Stimulated activated naive CD8-positive, alpha-beta T cell treated with anti-CD3 and anti-CD28 coated beads, Interleukin-15, Interleukin-2, amounts not matched to agents 100 ng/mL and 50 ng/mL, for 24 hours (primary cell): ENCODE measurements at regions not wholly inside any gene's neighbourhood (a gene's known extent, or its start where the extent isn't known, plus 50 kb on each side); places are given as distances from the start of the nearest gene placed in this dataset.

ENCODE experiments used
- H3K27ac Mint-ChIP-seq: one replicate; pipeline ENCODE4 v1.8.0; 2021; ENCODE audit warnings: mild to moderate bottlenecking, mixed read lengths
- H3K27me3 Mint-ChIP-seq: one replicate; pipeline ENCODE4 v1.8.0; 2021; ENCODE audit warnings: mixed read lengths
- H3K36me3 Mint-ChIP-seq: one replicate; pipeline ENCODE4 v1.8.0; 2021; ENCODE audit warnings: low read depth, mixed read lengths
- H3K4me1 Mint-ChIP-seq: one replicate; pipeline ENCODE4 v1.8.0; 2021; ENCODE audit warnings: low read depth, mixed read lengths
- H3K4me3 Mint-ChIP-seq: one replicate; pipeline ENCODE4 v1.8.0; 2021; ENCODE audit warnings: mild to moderate bottlenecking, mixed read lengths
- H3K9me3 Mint-ChIP-seq: one replicate; pipeline ENCODE4 v1.8.0; 2021; ENCODE audit warnings: mixed read lengths

DNA sequence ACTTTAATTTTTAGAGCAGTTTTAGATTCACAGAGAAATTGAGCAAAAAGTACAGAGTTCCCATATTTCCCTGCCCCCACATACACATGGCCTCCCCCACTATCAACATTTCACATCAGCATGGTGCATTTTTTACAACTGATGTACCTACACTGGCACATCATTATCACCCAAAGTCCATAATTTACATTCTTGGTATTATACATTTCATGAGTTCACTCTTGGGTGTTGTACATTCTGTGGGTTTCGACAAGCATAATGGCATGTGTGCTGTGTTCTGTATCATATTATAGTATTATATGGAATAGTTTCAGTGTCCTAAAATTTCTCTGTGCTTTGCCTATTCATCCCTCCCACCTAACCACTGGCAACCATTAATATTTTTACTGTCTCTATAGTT lies 419.8 kb upstream of the THBS1 start:
- H3K4me1 Mint-ChIP-seq, result no peaks in the 10 kb centered on the region
- no peaks in the 10 kb centered on the region for H3K36me3 Mint-ChIP-seq
- H3K9me3 Mint-ChIP-seq, result peaks cover 11% of the 10 kb centered on the region
- peaks cover 56% of the 10 kb centered on the region for H3K27me3 Mint-ChIP-seq
- no peak overlapping the region for H3K27ac Mint-ChIP-seq
- no peak overlapping the region for H3K4me3 Mint-ChIP-seq

GRCh38 chr15:39165020-39165706 lies 415.7 kb upstream of the THBS1 start:
- peaks cover 72% of the 10 kb centered on the region for H3K27me3 Mint-ChIP-seq
- H3K27ac Mint-ChIP-seq, result no peak overlapping the region
- no peaks in the 10 kb centered on the region for H3K4me1 Mint-ChIP-seq
- H3K36me3 Mint-ChIP-seq, result no peaks in the 10 kb centered on the region
- no peak overlapping the region for H3K4me3 Mint-ChIP-seq
- peaks cover 11% of the 10 kb centered on the region for H3K9me3 Mint-ChIP-seq

DNA sequence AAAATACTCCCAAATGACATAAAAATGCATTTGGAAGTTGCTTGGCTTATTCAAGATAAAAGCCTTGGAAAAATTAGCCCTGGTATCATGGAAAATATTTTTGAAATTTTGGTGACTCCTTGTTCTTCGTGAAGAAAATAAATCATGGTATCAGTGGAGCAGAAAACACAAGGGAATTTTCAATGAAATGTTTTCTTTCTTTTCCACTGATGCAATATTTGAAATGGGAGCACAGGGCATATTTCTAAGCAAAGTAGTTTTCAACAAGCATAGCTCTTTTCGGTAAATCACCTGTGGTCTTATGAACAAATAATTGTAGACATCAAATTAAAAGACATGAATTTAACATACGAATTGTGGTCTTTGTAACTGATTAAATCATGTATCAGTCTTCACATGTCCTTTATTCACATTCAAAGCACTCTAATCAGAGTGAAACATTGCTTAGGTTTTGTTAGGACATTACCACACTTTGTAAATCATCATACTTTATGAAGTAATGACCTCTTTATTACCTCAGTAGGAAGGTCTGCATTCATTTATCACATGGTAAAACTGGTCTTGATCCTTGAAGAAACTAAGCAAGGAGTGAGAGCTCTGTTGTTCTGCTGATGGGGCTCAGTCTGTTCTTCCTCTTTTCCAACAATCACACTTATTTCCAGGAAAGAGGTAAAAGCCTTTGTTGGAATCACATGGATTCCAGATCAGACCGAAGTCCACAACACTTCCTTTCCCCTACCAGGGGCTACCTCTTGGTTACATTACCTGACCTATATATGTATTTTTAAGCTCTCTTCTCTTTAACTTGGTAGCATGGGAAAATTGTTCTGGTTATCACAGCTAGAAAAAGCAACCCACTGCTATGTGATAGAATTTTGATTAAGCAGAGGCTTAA lies 413.5 kb upstream of the THBS1 start:
- H3K36me3 Mint-ChIP-seq, result no peaks in the 10 kb centered on the region
- no peak overlapping the region for H3K4me3 Mint-ChIP-seq
- peaks cover 62% of the 10 kb centered on the region for H3K27me3 Mint-ChIP-seq
- H3K4me1 Mint-ChIP-seq, result no peaks in the 10 kb centered on the region
- H3K9me3 Mint-ChIP-seq, result peaks cover 5% of the 10 kb centered on the region
- no peak overlapping the region for H3K27ac Mint-ChIP-seq

DNA sequence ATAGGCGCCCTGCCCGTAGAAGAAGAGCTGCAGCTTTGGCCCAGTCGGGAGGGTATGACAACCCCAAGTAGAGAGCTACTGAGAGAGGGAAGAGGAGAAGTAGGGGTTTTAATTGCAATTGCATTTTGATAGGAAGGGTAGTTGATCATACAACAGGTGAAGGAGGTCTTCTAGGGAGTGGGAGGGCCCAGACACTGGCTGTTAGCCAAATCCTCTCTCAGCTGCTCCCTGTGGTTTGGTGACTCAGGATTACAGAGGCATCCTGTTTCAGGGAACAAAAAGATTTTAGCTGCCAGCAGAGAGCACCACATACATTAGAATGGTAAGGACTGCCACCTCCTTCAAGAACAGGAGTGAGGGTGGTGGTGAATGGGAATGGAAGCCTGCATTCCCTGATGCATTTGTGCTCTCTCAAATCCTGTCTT lies 408.9 kb upstream of the THBS1 start:
- Mint-ChIP-seq H3K4me1 (no peaks in the 10 kb centered on the region), H3K36me3 (no peaks in the 10 kb centered on the region), H3K9me3 (no peaks in the 10 kb centered on the region), H3K27me3 (peaks cover 39% of the 10 kb centered on the region), H3K27ac (no peak overlapping the region), H3K4me3 (no peak overlapping the region)

GRCh38 chr15:39172380-39173281 lies 408.2 kb upstream of the THBS1 start:
- Mint-ChIP-seq H3K4me1 (no peaks in the 10 kb centered on the region), H3K36me3 (no peaks in the 10 kb centered on the region)

DNA sequence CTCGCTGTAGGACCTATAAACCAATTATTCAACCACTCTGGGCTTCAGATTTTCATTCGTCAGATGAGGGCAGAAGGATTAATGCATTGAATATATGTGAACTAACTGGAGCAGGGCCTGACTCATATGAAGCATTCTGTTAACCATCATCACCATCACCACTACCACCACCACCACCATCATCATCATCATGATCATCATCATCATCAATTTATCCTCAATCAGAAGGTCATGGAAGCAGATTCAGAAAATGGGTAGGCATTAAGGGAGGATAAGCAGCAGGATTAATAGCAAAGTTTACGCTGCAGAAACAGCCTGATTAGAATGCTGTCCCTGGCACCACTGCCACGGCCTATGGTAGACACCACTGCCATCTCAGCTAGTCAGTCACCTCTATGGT lies 407.5 kb upstream of the THBS1 start:
- H3K36me3 Mint-ChIP-seq, result no peaks in the 10 kb centered on the region
- no peak overlapping the region for H3K27ac Mint-ChIP-seq
- H3K4me3 Mint-ChIP-seq, result no peak overlapping the region
- peaks cover 28% of the 10 kb centered on the region for H3K27me3 Mint-ChIP-seq
- H3K4me1 Mint-ChIP-seq, result no peaks in the 10 kb centered on the region
- no peaks in the 10 kb centered on the region for H3K9me3 Mint-ChIP-seq

More at GRCh38 chr15:39172380-39173281, 408.2 kb upstream of the THBS1 start:
- Mint-ChIP-seq H3K9me3 (no peaks in the 10 kb centered on the region), H3K27me3 (peaks cover 32% of the 10 kb centered on the region), H3K27ac (no peak overlapping the region), H3K4me3 (no peak overlapping the region)

DNA sequence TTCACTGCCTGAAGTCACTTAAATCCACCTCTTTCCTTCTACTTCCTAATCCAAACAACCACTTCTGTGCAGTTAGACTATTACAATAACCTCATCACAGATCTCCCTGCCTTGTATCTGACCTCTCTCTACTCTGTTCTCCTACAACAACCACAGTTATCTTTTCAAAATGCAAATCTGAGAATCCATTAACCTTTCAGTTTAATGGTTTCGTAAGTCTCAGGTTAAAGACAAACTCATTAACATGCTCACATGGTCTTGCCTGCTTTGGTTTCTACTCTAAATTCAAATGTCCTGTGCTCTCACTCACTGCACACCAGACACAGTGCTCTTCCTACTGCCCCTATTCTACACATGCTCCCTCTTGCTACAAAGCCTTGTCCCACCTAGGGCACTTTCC lies 406.5 kb upstream of the THBS1 start:
- no peak overlapping the region for H3K27ac Mint-ChIP-seq
- no peaks in the 10 kb centered on the region for H3K9me3 Mint-ChIP-seq
- peaks cover 26% of the 10 kb centered on the region for H3K27me3 Mint-ChIP-seq
- H3K36me3 Mint-ChIP-seq, result no peaks in the 10 kb centered on the region
- H3K4me1 Mint-ChIP-seq, result no peaks in the 10 kb centered on the region
- no peak overlapping the region for H3K4me3 Mint-ChIP-seq

- no peak overlapping the region for H3K4me3 Mint-ChIP-seq
- H3K36me3 Mint-ChIP-seq, result no peaks in the 10 kb centered on the region
- H3K9me3 Mint-ChIP-seq, result no peaks in the 10 kb centered on the region
- H3K27ac Mint-ChIP-seq, result no peak overlapping the region
- H3K27me3 Mint-ChIP-seq, result peaks cover 24% of the 10 kb centered on the region
- no peaks in the 10 kb centered on the region for H3K4me1 Mint-ChIP-seq
Measured at GRCh38 chr15:39176030-39176429, 404.8 kb upstream of the THBS1 start.

DNA sequence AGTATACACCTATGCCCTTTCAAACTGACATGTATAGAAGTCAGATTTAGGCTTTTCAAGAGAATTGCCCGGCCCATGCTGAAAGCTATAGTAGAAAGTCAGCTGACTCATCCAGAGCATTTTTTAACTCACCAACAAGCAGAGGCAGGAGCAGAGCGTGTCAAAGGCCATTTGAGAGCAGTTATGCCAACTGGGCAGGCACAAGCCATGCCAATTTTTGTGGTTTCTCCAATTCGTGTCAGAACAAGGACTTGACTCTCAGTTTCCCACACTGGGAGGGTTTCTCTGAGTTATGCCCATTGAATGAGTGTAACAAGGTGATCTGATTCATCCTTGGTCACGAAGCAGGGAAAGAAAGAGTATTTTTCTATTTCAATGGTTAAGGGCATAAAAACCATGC lies 403.3 kb upstream of the THBS1 start:
- Mint-ChIP-seq H3K9me3 (no peaks in the 10 kb centered on the region), H3K27ac (no peak overlapping the region), H3K27me3 (peaks cover 32% of the 10 kb centered on the region), H3K36me3 (no peaks in the 10 kb centered on the region), H3K4me1 (no peaks in the 10 kb centered on the region), H3K4me3 (no peak overlapping the region)

GRCh38 chr15:39180030-39180429 lies 400.8 kb upstream of the THBS1 start:
- no peak overlapping the region for H3K4me3 Mint-ChIP-seq
- H3K36me3 Mint-ChIP-seq, result no peaks in the 10 kb centered on the region
- peaks cover 21% of the 10 kb centered on the region for H3K27me3 Mint-ChIP-seq
- H3K4me1 Mint-ChIP-seq, result no peaks in the 10 kb centered on the region
- H3K27ac Mint-ChIP-seq, result no peak overlapping the region
- H3K9me3 Mint-ChIP-seq, result no peaks in the 10 kb centered on the region

- Mint-ChIP-seq H3K36me3 (no peaks in the 10 kb centered on the region), H3K27ac (no peak overlapping the region), H3K4me1 (no peaks in the 10 kb centered on the region), H3K27me3 (peaks cover 19% of the 10 kb centered on the region), H3K4me3 (no peak overlapping the region), H3K9me3 (no peaks in the 10 kb centered on the region)
Measured at GRCh38 chr15:39180483-39180933, 400.4 kb upstream of the THBS1 start.

DNA sequence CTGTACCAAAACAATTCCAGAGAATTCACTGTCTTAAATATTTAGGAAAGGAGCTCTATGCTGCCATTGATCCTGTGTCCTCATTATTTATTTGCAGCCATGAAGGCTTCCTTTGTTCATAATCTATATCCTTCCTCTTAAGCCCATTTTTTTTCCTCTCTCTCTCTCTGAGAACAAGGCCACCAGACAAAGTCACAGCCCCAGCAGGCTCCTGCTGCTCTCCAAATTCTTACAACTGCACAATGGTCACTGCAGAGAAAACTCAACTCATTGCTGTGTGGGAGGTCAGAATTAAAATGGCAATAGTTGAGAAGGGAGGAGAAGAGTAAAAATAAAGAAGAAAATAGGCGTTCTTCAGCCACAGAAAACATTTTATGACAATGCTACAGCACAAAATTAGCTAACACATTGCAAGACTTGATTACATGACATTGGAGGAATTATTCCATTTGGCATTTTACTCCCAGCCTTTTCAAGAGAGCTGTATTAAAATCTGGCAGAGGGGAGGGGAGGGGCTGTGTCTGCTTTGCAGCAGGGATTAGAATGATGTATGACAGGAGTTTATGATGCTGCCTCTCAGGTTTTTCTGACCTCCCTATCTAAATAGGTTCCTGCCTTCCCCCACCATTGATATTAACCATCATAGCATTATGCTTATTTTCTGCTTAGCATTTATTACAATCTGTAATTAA lies 399.7 kb upstream of the THBS1 start:
- no peaks in the 10 kb centered on the region for H3K36me3 Mint-ChIP-seq
- no peak overlapping the region for H3K4me3 Mint-ChIP-seq
- no peaks in the 10 kb centered on the region for H3K9me3 Mint-ChIP-seq
- peaks cover 20% of the 10 kb centered on the region for H3K27me3 Mint-ChIP-seq
- H3K27ac Mint-ChIP-seq, result no peak overlapping the region
- no peaks in the 10 kb centered on the region for H3K4me1 Mint-ChIP-seq

- Mint-ChIP-seq H3K36me3 (no peaks in the 10 kb centered on the region), H3K27me3 (peaks cover 25% of the 10 kb centered on the region), H3K9me3 (no peaks in the 10 kb centered on the region), H3K4me3 (no peak overlapping the region), H3K4me1 (no peaks in the 10 kb centered on the region), H3K27ac (no peak overlapping the region)
Measured at GRCh38 chr15:39181940-39182339, 398.9 kb upstream of the THBS1 start.

- no peak overlapping the region for H3K4me3 Mint-ChIP-seq
- H3K4me1 Mint-ChIP-seq, result no peaks in the 10 kb centered on the region
- no peaks in the 10 kb centered on the region for H3K36me3 Mint-ChIP-seq
- H3K27me3 Mint-ChIP-seq, result peaks cover 25% of the 10 kb centered on the region
- H3K27ac Mint-ChIP-seq, result no peak overlapping the region
- no peaks in the 10 kb centered on the region for H3K9me3 Mint-ChIP-seq
Measured at GRCh38 chr15:39183164-39183881, 397.6 kb upstream of the THBS1 start.
